SK-N-SH treated with all-trans-retinoic acid at 6 μM for 48 hours (cell line): ENCODE measurements at regions not wholly inside any gene's neighbourhood (a gene's known extent, or its start where the extent isn't known, plus 50 kb on each side); places are given as distances from the start of the nearest gene placed in this dataset.

Experiments used
- ARNTL ChIP-seq: fragments of 450-650 bp; formaldehyde crosslinking; IDR thresholded peaks from 2 replicates; pipeline ENCODE4 v1.5.0; 2020; ENCODE audit warnings: low read depth, mild to moderate bottlenecking, moderate library complexity, borderline replicate concordance
- ESRRG ChIP-seq: fragments of 250-450 bp; sonication (Bioruptor Pico); IDR thresholded peaks from 2 replicates; pipeline ENCODE4 v1.6.1; 2021; ENCODE audit warnings: mild to moderate bottlenecking
- GLIS3 ChIP-seq: fragments of 250-450 bp; sonication (Bioruptor Pico); IDR thresholded peaks from 2 replicates; pipeline ENCODE4 v1.5.0; 2020; ENCODE audit warnings: mild to moderate bottlenecking, moderate library complexity
- OSR1 ChIP-seq: fragments of 250-450 bp; sonication (Bioruptor Pico); IDR thresholded peaks from 2 replicates; pipeline ENCODE4 v1.8.0; 2022; ENCODE audit warnings: moderate library complexity, mild to moderate bottlenecking, inconsistent platforms
- PATZ1 ChIP-seq: fragments of 250-450 bp; sonication (Bioruptor Pico); IDR thresholded peaks from 2 replicates; pipeline ENCODE4 v1.8.0; 2020; ENCODE audit warnings: mild to moderate bottlenecking, moderate library complexity, borderline replicate concordance
- PPARA ChIP-seq: fragments of 250-450 bp; sonication (Bioruptor Pico); IDR thresholded peaks from 2 replicates; pipeline ENCODE4 v1.5.0; 2020; ENCODE audit warnings: mild to moderate bottlenecking, borderline replicate concordance
- RARB ChIP-seq: fragments of 250-450 bp; sonication (Bioruptor Pico); IDR thresholded peaks from 2 replicates; pipeline ENCODE4 v1.8.0; 2021; ENCODE audit warnings: mild to moderate bottlenecking, moderate library complexity
- TCF4 ChIP-seq: fragments of 250-450 bp; sonication (Bioruptor Pico); IDR thresholded peaks from 2 replicates; pipeline ENCODE4 v1.8.0; 2021; ENCODE audit warnings: mild to moderate bottlenecking, moderate library complexity, borderline replicate concordance
- TOX ChIP-seq: fragments of 250-450 bp; sonication (Bioruptor Pico); IDR thresholded peaks from 2 replicates; pipeline ENCODE4 v1.8.0; 2021; ENCODE audit warnings: mild to moderate bottlenecking, moderate library complexity, borderline replicate concordance
- TSHZ2 ChIP-seq: fragments of 250-450 bp; sonication (Bioruptor Pico); IDR thresholded peaks from 2 replicates; pipeline ENCODE4 v1.5.0; 2020; ENCODE audit warnings: mild to moderate bottlenecking, moderate library complexity
- ZNF70 ChIP-seq: fragments of 450-650 bp; formaldehyde crosslinking; IDR thresholded peaks from 2 replicates; pipeline ENCODE4 v1.5.0; 2020; ENCODE audit warnings: mild to moderate bottlenecking, moderate library complexity

GRCh38 chr2:136703214-136703613 lies 62.1 kb upstream of the THSD7B start:
- TF ChIP-seq PATZ1 (no peak), TOX (CRISPR knock-in tag) (no peak), TSHZ2 (CRISPR knock-in tag) (no peak), PPARA (no peak), ARNTL (CRISPR knock-in tag) (no peak), ZNF70 (CRISPR knock-in tag) (no peak), OSR1 (CRISPR knock-in tag) (no peak), ESRRG (CRISPR knock-in tag) (no peak), GLIS3 (no peak), RARB (CRISPR knock-in tag) (no peak), TCF4 (CRISPR knock-in tag) (no peak)
